Mononuclear cell (primary cell): ENCODE measurements at regions not wholly inside any gene's neighbourhood (a gene's known extent, or its start where the extent isn't known, plus 50 kb on each side); places are given as distances from the start of the nearest gene placed in this dataset.
"Not testable (repeated sequence)": the region's sequence is repeated elsewhere in the genome, so short reads cannot be mapped to it uniquely, and the experiment has no call there.

ENCODE experiments used
- H3K27me3 ChIP-seq: 2 replicates; pipeline ENCODE4 v1.6.0; 2011; ENCODE audit warnings: low read length, control low read depth; ENCODE audit not compliant: insufficient read depth
- H3K4me1 ChIP-seq: 2 replicates; pipeline ENCODE4 v1.5.1; 2011; ENCODE audit warnings: mild to moderate bottlenecking, low read length, control low read depth; ENCODE audit not compliant: insufficient read depth
- H3K4me3 ChIP-seq: 2 replicates; pipeline ENCODE4 v1.5.1; 2011; ENCODE audit warnings: mild to moderate bottlenecking, low read length, moderate library complexity
- H3K9me3 ChIP-seq: 2 replicates; pipeline ENCODE4 v1.5.1; 2011; ENCODE audit warnings: low read depth, mild to moderate bottlenecking, control low read depth, low read length

- no peaks in the 10 kb centered on the region for H3K9me3 ChIP-seq
Measured at GRCh38 chr17:77032929-77033328, 107.8 kb upstream of the SEC14L1 start.

DNA sequence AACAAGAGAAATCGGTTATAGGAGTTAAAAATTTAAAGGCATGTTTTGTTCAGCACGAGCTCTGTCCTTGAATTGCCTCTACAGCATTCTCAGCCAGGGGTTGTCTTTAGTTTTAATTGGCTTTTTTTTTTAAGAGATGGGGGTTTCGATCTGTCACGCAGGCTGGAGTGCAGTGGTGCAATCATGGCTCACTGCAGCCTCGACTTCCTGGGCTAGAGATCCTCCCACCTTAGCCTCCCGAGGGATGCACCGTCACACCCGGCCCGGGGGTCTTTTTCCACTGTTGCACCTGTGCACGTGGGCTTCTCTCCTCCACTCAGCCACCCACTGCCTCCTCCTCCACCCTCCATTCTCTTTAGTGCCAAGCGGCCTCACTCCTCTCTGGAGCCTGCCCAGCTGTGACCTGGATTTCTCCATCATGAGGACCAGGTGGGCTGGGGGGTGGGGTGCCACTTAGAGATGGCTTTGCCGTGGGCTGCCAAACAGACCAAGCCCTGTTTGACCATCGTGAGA, 106.8 kb upstream of the SEC14L1 start:
- Histone ChIP-seq H3K4me3 (no peak overlapping the region), H3K9me3 (no peaks in the 10 kb centered on the region), H3K27me3 (no peaks in the 10 kb centered on the region), H3K4me1 (peaks cover 6% of the 10 kb centered on the region)

More at GRCh38 chr17:77032929-77033328, 107.8 kb upstream of the SEC14L1 start:
- Histone ChIP-seq H3K4me3 (no peak overlapping the region), H3K27me3 (no peaks in the 10 kb centered on the region), H3K4me1 (peaks cover 6% of the 10 kb centered on the region)

DNA sequence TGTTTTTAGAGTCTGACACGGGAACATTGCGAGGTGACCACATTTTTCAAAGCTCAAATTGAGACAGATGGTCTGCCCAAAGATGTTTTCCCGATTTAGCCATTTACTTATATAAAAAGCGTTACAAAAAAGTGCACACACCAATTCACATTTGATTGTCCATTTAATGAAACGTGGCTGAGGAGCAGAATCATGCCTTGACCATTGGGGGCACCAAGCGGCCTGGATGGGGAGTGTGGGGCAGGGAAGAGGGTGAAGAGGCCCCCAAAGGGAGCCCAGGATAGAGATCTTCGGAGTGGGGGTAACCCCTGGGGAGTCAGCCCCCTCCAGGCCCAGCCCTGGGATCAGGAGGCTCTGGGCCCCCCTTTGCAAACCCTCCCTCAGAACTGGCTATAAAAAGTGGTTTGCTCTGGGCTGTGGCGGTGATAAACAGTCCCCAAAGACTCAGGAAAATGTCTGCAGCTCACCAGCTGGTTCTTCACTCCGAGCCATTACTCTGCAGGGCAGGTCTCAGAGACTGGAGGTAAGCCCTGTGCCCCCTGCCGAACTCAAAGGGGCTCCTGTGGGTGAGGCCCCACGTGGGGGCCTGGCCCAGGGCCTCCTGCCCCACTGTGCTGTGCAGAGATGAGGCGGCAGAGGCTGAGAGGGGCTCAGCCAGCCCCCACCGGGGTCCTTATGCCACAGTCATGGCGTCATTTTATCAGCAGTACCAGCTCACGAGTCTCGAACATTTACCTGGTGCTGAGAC, 105.9 kb upstream of the SEC14L1 start:
- Histone ChIP-seq H3K4me1 (peaks cover 6% of the 10 kb centered on the region), H3K9me3 (no peaks in the 10 kb centered on the region), H3K4me3 (no peak overlapping the region), H3K27me3 (no peaks in the 10 kb centered on the region)

- Histone ChIP-seq H3K27me3 (no peaks in the 10 kb centered on the region), H3K4me3 (no peak overlapping the region), H3K4me1 (peaks cover 6% of the 10 kb centered on the region), H3K9me3 (no peaks in the 10 kb centered on the region)
Measured at GRCh38 chr17:77035526-77035925, 105.2 kb upstream of the SEC14L1 start.

GRCh38 chr17:77036136-77036840, 104.5 kb upstream of the SEC14L1 start:
- peaks cover 6% of the 10 kb centered on the region for H3K4me1 ChIP-seq
- no peaks in the 10 kb centered on the region for H3K27me3 ChIP-seq
- H3K9me3 ChIP-seq: no peaks in the 10 kb centered on the region
- H3K4me3 ChIP-seq: no peak overlapping the region

- Histone ChIP-seq H3K4me1 (peaks cover 6% of the 10 kb centered on the region), H3K4me3 (no peak overlapping the region), H3K9me3 (no peaks in the 10 kb centered on the region), H3K27me3 (no peaks in the 10 kb centered on the region)
Measured at GRCh38 chr17:77036841-77037381, 103.9 kb upstream of the SEC14L1 start.

DNA sequence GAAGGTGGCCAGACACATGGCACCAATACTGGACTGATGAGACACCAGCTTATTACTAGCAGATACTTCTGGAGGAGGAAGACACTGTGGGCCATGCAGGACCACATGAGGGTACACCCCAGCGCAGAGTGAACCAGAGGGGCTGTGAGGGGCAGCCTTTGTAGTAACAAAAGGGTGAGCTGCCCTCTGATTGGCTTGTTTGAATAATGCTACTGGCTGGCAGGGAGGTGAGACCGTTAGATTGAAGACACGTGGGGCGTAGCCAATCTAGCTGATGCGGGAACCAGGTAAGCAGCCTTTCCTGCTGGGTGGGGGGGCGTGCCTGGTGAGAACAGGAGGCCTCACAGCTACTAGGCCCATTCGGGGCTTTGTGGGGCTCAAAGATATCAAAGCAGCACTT, 102.8 kb upstream of the SEC14L1 start:
- H3K4me1 ChIP-seq: peaks cover 6% of the 10 kb centered on the region
- H3K9me3 ChIP-seq: no peaks in the 10 kb centered on the region
- no peaks in the 10 kb centered on the region for H3K27me3 ChIP-seq
- no peak overlapping the region for H3K4me3 ChIP-seq

DNA sequence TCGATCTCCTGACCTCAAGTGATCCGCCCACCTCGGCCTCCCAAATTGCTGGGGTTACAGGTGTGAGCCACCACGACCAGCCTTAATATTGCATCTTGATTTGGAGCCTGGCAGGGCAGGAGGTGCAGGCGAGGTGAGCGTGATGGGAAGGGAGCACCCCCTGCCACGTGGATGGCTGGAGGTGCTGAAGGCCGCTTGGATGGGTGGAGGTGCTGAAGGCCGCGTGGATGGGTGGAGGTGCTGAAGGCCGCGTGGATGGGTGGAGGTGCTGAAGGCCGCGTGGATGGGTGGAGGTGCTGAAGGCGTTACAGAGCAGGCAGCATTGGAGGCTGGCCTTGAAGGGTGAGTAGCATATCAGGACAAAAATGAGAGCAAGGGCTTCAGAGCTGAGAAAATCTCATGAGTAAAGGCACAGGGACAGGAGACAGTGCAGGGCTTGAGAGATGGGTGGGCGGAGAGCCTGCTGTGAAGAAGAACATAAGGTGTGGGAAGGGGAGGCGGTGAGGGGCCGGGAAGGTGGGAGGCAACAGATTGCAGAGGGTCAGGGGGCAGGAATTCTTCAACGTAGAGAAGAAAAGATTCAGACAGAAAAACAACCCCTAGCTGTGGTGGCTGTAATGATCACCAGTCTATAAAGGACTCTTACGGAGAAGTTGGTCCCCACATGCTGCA, 101.7 kb upstream of the SEC14L1 start:
- Histone ChIP-seq H3K4me3 (no peak overlapping the region), H3K27me3 (no peaks in the 10 kb centered on the region), H3K4me1 (peaks cover 6% of the 10 kb centered on the region), H3K9me3 (no peaks in the 10 kb centered on the region)

- Histone ChIP-seq H3K27me3 (no peaks in the 10 kb centered on the region), H3K9me3 (no peaks in the 10 kb centered on the region), H3K4me1 (no peaks in the 10 kb centered on the region), H3K4me3 (no peak overlapping the region)
Measured at GRCh38 chr17:77042476-77043231, 98.1 kb upstream of the SEC14L1 start.

- no peak overlapping the region for H3K4me3 ChIP-seq
- H3K4me1 ChIP-seq: no peaks in the 10 kb centered on the region
- no peaks in the 10 kb centered on the region for H3K9me3 ChIP-seq
- H3K27me3 ChIP-seq: no peaks in the 10 kb centered on the region
Measured at GRCh38 chr17:77045441-77046041, 95.2 kb upstream of the SEC14L1 start.

DNA sequence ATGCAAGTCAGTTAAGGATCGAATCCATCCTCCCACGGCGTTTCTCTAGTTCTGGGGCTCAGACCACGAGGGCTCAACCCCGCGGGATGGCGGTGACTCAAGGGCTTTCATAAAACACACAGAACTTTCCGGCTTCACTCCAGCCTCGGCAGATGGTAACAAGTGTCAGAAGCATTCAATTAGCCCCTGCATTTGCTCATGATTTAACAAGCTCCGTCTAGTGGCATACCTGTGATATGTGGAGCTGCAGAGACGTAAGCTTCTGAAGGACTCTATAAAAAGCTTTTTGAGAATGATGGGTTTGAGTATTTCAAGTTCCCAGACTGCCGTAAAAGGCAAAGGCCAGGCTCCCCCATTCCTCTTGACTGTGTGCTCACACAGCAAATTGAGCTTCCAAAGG, 91.3 kb upstream of the SEC14L1 start:
- Histone ChIP-seq H3K4me1 (no peaks in the 10 kb centered on the region), H3K27me3 (no peaks in the 10 kb centered on the region), H3K4me3 (no peak overlapping the region), H3K9me3 (no peaks in the 10 kb centered on the region)

DNA sequence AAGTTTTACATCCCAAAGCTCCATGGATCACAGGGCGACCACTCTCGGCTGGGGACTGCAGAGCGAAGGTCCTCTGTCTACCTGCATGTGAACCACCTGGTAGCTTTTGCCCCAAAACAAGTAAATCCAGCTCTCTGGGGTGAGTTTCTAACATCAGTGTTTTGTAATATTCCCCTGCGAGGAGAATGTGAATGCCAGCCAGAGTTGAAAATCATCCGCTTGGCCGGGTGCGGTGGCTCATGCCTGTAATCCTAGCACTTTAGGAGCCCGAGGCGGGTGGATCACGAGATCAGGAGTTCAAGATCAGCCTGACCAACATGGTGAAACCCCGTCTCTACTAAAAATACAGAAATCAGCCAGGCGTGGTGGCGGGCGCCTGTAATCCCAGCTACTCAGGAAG, 89.9 kb upstream of the SEC14L1 start:
- not testable (repeated sequence) for H3K4me1 ChIP-seq, H3K27me3 ChIP-seq, H3K4me3 ChIP-seq, H3K9me3 ChIP-seq

DNA sequence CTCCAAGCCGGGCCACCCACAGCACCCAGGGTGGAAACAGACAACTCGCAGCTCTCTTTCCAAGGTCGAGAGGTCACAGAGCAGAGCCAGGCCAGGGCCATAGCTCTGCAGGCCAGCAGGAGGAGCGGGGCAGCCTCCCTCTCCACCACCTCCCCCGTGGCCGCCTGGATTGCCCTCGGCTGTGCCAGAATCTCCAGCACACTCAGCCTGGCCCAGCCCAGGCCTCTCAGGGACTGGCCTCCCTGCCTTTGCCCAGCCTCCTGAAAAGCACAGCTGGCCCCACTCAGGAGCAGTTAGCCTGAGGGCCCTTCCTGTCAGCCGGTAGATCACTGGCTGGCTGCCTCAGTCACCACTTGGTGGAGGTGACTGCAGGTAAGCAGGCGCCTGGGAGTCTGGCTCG, 85.8 kb upstream of the SEC14L1 start:
- Histone ChIP-seq H3K4me1 (no peaks in the 10 kb centered on the region), H3K9me3 (no peaks in the 10 kb centered on the region), H3K27me3 (no peaks in the 10 kb centered on the region), H3K4me3 (no peak overlapping the region)

DNA sequence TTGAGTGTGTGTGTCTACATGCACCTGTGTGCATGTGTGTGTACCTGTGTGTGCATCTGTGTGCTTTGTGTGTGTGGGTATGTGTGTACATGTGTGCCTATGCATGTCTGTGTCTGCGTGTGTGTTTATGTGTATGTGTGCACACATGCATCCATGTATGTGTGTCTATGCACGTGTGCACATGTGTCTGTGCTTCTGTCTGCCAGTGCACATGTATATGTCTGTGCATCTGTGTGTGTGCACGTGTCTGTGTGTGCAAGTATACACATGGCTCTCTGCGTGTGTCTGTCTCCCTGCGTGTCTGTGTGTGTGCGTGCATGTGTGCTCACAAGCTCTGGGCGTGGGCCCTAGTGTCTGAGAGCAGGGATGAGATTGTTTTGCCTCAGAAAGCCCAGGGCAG, 85.3 kb upstream of the SEC14L1 start:
- no peaks in the 10 kb centered on the region for H3K9me3 ChIP-seq
- H3K4me1 ChIP-seq: no peaks in the 10 kb centered on the region
- H3K4me3 ChIP-seq: no peak overlapping the region
- no peaks in the 10 kb centered on the region for H3K27me3 ChIP-seq
